HT-29 (cell line): ENCODE measurements at regions not wholly inside any gene's neighbourhood (a gene's known extent, or its start where the extent isn't known, plus 50 kb on each side); places are given as distances from the start of the nearest gene placed in this dataset.

Source experiments
- DNase-seq: peaks from one replicate; pipeline ENCODE4 v3.0.0-alpha.2; 2015; ENCODE audit warnings: low spot score

DNA sequence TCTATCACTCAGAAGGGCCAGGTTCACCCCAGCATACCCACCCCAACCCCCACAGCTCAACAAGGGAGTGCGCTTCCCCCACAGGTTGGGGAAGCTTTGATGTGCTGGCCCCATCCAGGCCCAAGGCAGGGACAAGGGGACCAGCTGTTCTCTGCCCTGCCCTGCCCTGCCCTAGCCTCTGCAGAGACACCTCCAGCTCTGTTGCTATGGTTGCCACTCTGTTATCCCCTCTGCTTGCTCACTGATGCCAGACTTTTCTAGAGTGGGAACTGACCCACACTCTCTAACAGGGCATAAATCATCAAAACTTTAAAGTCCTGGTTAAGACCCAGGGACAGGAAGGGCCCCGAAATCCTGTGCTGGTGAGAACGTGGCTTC is 50.4 kb upstream of the ENPP7 start:
- DNase-seq = no peak

DNA sequence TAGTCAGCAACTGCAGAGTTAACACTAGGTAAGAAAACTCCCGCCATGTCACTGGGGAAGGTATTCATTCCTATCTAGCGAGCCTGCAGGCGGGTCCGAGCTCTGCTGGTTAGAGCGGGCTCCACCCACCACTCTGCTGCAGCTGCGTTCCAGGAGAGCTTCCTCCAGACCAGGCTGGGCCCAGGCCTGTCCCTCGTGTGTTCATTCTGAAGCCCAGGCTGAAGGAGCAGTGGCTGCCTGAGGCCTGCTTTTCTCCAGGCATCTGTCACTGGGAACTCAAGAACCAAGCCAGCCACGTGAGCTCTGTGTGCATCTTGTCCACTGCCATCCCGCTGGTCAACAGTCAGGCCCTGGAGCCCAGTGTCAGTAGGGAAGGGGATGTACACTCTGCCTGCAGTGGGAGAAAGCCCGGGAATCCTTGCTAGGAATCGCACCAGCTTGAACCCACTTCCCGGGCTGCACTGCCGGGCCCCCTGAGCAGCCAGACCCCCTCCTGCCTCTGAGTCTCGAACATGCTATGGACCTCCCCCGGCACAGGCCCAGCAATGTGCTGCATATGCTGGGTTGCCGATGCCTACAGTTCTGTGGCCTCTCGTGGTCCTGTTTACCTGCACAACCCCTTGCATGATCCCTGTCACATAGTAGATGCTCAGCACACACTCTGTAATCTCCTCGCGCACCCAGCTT is 51.0 kb upstream of the ENPP7 start:
- DNase-seq = no peak

DNA sequence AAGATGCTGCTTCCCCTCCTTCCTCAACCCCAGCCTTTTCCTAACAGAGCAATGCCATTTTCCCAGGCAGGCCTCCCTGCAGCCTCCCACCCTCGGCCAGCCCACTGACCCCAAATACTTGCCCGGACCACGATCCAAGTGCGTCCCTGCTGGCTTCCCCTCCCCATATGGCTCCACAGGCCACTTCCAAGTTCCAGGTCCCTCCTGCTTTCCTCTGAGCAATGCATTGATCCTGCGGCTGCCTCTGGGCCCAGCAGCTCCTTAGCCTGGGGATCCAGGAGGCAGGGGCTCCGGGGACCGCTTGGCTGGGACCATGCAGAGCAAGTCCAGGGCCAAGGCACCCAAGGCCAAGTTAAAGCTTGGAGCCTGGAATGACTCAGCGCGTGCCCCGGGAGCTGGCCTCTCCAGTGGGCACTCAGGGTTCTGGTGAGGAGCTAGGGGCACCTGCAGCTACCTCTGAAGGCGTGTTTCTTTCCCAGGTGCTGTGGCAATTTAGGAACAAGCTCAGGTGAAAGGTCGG is 51.9 kb upstream of the ENPP7 start:
- no peak for DNase-seq

DNA sequence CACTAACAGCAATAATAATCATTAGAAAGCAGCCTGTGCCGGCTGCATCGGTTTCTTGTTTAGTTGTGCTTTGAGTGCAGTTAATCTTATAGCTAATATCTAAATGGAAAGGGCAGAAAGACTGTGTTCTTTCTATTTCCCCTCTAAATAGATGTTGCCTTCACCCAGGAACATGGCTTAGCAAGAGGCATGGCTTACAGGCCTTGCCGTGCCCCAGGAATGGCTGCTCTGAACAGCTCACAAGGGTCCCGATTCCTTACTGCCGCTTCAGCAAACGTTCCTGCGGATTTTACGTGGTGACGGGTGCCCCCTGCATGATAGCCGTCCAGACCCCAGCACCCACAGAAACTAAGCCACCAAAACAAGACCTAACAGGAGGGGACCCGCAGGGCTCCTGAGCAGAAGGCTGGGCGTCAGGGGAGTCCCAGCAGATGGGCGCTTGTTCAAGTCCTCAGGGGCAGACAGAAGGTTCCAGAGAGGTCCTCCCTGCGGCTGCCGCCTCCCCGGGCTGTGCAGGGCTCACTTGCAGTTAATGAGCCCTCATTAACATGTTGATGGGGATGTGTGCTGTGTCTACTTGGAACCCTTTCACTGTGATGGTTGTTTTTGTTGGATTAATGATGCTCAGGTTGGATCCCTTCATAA is 52.5 kb upstream of the ENPP7 start:
- no peak for DNase-seq

DNA sequence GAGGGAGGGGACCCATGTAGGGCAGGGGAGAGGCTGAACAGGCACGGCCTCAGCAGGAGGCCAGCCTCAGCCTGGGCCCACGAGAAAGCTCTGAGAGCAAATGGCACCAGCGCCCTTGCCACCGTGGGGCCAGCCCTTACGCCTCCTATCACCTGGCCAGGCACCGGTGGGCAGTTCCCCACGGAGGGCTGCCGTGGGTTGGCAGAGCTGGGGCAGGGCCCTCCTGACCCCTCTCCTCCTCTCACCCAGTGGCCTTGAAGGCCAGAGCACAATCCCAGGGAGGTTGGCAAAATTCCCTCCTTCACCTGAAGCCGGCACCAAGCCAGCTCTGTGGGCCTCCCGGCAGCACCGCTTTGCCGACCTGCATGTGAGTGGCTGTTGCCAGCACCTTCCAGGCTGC is 53.1 kb upstream of the ENPP7 start:
- DNase-seq = no peak

DNA sequence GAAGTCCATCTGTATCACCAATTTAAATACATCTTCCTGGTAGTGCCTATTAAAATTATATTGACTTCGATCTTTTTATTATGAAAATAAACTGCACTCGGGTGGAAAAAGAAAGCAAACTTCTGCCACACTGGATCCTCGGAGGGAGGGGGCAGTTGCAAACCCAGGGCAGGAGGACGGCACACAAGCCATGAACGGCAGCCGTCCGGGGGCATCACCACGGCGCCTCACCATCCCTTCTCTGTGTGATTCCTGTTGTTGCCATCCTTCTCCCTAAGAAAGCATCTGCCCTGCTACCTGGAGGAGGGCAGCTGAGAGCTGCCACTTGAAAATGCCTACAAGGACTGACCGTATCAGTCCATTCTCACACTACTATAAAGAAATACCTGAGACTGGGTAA is 53.9 kb upstream of the ENPP7 start:
- DNase-seq = no peak

DNA sequence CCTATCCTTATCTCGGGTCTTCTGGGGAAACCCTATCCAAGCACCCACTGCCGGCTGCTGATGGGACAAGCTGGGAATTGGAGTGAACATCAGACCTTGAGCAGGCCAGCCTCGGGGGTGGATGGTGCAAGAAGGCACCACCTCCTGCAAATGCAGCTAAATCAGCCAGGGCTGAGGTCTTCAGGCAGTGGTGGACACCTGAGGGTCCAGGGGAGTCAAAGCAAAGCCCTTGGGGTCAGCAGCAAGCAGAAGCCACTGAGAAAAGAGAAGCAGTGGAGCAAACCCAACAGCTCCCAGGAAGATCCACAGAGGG is 55.4 kb upstream of the ENPP7 start:
- no peak for DNase-seq

DNA sequence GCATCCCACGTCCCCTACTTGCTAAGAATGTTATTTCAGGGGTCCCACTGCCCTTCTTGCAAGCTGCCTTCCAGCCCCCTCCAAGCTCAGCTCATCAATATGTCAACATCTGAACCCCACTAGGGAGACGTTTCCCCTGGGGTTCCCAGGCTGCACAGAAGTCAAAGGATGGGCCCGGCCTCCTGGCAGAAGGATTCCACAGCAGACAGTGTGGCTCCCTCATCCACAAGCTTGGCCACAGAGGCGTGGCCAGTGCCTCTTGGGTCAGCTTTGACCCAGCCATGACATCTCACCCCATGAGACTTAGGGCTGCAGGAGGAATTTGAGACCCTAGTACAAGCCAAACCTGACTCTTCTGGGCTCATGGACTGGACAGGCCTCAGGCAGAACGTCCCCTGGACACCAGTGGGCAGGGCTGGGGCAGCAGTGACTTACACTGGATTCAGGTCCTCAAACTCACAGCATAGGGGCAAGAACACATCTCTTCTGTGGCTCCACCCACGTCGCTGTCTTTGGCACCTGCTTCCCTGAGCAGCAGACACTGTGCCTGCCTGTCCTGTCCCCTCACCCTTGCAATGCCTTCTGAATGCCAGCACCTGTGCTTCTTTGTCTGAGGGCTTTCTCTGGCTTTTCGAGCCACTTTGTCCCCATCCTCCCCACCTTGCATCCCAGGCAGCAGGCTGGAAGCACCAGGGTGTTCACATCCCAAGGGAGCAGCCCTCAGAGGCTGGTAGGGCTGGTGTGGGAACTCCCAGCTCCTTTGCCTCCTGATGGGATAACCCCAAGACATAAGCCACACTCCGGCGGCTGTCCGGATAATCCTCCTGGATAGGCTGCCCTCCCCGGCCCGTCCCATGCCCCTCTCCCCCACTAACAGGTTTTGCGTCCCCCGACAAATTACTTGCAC is 56.0 kb upstream of the ENPP7 start:
- no peak for DNase-seq

DNA sequence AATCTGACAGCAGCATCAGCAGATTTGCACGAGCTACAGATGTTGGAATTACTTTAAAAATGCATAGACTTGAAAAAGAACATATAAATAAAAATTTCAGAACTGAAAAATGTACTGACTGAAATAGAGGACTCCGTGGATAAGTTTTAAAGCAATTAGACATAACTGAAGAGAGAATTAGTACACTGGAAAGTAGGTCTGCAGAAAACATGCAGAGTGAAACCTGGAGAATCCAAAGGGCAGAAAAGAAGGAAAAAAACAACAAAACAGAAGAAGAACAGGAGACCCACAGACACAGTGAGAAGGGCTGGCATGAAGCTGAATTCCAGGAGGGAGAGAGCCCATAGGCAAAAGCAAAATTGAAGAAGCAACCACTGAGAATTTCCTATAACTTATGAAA is 57.2 kb upstream of the ENPP7 start:
- DNase-seq = no peak

DNA sequence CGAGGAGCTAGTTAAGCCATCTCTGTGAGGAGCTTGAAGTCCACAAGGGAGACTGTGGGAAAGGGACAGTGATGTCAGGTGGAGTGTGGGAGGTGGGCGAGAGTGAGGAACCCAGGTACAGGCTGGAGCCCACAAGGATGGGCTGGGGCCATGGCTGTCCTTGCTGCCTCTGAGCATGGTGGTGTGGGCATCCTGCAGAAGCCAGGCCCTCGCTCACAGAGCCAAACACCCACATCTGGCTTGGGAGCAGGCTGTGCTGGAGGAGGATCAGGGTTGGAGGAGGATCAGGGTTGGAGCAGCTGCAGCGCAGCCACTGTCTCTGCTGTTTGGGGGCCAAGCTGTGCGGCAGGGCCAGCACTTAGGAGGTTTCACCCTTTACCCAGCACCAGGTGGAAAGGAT is 58.2 kb upstream of the ENPP7 start:
- no peak for DNase-seq

DNA sequence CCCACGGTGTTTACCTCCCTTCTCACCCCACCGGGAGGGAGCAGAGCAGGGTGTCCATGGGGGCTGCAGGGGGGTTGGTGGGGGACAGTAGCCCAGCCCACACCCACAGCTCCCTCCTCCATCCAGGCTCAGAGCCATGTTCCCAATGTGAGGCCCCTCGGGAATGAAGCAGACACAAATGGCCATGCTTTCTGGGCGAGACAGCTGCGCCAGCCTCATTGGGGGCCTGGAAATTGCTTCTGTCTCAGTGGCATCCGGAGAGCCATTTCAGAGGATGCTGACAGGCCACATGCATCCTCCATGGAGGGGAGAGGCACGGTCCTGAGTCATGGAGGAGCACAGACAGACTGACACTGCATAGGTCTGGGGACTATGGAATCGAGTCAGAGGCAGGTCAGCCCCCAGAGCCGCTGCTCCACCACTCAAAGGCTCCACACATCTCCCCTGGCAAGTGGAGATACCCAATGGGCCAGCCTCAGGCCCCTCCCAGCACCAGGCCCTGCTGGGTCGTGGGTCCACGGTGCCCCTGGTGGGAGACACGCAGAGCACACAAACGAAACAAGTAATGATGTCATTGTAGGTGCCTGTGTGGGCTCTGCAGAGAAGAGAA is 59.6 kb upstream of the ENPP7 start:
- DNase-seq = no peak

DNA sequence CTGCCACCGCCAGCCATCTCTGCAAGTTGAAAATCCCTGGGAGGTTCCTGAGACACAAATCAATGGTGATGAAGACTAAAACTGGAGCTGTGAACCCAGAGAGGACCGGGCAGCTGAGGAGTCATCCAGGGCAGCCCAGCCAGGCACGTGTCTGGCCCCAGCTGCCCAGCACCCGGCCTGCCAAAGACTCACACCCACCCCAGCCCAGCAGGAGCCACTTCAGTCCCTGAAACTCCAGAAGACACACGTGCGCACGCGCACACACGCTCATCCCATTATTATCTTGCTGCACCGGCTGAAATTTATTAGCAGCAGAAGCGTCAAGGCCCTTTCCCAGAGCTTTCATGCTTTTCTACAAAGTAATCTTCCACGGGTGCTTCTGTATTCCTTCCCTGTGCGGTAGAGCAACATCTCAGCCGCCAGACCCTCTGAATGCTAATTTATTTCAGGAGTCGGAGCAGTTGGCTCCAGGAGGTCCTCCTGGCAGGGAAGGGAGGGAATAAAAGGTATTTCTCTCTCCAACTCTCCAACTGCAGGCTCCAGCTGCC is 59.8 kb upstream of the RBFOX3 start:
- no peak for DNase-seq

DNA sequence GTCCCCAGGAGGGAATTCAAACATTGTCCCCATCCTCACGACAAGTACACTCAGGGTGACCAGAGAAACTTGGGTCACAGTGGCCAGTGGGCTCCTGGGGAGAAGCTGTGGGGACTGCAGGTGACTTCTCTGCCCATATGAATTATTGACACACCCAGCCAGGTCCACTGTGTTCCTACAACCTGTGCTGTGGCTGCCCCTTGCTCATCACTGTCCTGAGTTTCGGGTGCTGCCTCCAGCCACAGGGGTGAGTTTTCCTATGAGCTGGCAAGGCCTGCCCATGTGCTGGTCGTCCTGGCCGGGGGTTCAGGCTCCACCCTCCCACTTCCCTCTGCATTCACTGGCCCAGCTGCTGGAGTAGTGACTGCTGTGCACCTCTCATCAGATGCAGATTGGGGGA is 59.0 kb upstream of the RBFOX3 start:
- no peak for DNase-seq

DNA sequence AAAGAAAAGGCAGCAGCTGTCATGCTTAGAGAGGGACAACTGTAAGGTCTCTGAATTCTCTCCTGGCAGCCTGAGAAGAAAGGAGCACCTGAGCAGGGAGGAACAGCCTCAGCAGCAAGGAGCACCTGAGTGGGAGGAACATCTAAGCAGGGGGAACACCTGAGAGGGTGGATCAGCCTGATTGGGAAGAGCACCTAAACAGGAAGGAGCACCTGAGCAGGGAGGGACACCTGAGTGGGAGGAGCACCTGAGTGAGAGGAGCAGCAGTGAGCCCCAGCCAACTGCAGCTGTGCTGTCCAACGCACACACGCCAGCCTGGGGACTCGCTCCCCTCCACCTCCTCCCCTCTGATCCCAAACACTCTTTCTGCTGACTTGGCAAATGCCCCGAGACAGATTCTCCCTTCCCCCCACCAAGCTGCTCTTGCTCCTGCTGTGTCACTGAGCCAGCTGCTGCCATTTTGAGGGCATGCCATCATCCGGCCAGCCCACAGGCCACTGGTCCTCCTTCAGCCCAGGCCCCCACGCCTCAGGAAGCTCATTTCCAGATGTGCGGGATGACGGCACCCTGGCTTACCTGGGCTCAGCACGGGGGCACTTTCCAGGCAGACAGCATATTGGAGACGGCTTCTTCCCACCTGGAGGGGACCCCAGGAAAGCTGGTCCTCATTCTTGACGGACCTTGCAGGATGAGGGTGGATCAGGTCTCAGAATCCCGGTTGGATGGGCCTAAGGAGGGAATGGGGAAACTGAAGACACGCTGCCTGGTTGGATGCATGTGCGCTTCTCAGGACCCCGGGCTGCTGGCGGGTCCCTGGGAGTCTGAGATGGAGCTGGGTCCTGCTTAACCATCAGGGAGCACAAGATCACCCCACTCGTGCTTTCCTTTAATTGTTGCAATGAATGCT is 57.7 kb upstream of the RBFOX3 start:
- DNase-seq = no peak

DNA sequence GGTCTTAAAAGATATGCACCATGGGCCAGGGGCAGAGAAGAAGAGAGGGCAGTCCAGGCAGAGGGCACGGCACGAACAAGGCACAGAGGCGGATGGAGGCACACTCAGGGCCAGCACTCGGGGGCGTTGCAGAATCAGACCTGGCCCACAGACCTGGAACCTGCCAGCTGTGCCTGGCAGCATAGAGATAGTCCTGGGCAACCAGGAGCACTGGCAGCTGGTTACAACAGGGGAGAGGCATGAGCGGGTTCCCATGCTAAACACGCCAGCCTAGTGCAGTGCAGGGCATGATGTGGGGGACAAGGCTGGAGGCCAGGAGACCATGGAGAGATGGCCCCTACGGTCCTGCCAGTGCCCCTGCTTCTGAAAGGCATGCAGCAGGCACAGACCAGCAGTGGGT is 56.9 kb upstream of the RBFOX3 start:
- no peak for DNase-seq

DNA sequence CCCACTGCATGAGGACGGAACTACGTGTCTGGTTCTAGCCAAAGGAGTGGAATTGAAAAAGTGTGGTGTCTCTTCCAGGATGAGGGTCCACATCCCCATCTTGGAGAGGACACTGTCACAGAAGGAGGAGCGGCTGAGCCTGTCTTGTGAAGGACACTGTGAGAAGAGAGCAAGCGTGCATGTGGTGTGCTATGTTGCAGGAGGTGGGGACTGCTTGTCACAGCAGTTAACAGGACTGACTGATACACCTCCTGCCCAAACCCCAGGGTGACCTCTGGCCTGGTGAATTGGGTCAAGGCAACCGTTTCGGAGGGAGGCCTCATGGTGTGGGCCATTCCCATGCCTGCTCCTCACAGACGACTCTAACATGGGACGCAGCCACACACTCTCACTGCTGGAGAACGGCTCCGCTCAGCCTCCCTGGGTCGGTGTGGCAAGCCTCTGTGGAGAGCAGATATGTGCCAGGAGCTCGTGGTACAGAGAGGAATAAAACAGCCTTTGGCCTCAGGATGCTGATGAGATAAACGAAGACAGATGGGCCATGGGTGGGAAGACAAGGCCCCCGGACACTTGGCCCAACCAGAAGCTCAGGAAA is 56.4 kb upstream of the RBFOX3 start:
- no peak for DNase-seq

DNA sequence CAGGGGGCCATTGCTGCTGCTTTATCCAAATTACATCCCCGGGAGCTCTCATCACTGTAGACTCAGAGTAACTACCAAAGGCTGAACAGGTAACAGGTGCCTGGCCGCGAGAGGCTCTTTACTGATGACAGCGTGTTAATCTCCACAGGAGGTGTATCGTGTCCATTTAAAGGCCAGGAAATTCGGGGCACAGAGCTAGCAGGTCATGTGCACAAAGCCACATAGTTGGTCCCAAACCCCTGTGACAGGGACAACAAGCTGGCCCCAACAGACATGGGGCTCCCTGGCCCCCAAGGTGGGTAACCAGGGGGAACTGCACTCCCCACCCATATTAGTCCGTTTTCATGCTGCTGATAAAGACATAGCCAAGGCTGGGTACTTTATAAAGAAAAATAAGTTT is 55.3 kb upstream of the RBFOX3 start:
- DNase-seq = no peak

DNA sequence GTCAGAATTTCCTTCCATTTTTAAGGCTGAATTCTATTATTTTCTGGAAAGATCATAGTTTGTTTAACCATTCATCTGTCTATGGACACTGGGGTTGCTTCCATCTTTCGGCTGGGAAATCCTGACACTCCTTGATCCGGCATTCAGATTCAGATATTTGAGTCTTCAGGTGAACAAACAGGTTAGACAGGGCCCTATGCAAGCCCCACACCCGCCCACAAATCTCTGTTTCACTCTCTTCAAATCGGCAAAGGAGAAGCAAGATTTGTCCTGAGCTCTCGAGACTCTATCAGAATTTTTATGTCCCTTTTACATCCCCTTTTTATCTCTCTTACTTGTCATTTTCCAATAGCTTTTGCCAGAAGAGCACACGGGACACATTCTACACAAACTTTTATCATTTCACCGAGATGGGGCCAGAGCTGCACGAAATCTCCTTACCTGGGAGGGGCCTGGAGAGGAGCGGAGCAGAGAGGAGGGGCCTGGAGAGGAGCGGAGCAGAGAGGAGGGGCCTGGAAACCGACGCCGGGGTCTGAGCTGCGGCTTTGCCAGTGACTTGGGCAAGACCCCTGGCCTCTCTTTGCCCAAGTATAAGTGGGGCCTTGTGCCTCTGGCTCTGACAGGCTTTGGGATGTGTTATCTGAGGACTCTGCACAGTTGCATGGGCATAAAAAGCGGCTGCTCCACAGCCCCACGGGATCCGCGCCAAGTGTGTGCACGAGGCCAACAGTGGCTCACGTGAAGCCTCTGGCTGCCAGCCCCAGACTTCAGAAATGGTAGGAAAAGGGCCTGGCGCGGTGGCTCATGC is 54.3 kb upstream of the RBFOX3 start:
- DNase-seq = peak; percentile 24

DNA sequence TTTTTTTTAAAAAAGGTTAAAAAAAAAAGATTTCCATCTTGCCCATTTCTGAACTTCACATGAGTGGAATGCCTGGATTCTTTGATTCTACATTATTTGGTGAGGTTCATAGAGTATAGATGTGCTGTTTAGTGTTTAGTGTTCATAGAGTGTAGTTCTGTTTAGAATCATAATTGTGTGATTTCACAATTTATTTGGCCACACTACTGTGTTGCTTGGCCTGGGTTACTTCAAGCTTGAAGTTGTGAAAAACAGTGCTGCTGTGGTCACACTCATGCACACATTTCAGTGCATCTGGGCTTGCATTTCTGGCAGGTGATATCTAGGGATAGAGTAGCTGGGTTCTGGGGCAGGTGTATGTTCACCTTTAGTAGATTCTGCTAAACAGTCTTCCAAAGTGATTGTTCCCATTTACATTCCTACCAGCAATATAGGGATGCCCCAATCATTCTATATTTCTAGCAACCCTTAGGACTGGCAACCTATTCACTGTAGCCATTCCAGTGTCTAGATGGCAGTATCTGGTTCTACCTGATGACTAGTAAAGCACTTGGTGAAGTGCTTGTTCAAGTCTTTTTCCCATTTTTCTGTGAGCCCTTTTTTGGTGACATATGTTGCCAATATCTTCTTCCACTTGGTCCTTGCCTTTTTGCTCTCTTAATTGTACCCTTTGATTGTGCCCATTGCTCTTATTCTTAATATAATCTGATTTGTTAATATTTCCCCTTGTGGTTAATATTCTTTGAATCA is 50.6 kb upstream of the RBFOX3 start:
- no peak for DNase-seq
